ENCODE measurements at regions not wholly inside any gene's neighbourhood (a gene's known extent, or its start where the extent isn't known, plus 50 kb on each side); places are given as distances from the start of the nearest gene placed in this dataset.

DNA sequence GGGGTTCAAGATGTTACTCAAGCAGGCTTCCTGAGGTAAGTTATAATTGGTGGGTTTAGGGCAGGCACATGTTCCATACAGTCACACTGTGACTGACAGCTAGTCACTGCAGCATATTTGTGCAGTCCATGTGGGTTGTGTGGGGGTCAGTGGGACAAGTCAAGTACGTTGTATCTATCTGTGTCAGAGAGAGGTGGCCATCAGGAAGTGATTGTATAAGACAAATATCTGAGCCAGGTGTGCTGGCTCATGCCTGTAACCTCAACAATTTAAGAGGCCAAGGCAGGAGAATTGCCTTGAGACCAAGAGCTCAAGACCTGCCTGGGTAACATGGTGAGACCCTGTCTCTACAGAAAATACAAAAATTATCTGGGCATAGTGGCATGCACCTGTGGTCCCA lies 509.3 kb downstream of the CENPC start:
- TF ChIP-seq, protein P1, sequence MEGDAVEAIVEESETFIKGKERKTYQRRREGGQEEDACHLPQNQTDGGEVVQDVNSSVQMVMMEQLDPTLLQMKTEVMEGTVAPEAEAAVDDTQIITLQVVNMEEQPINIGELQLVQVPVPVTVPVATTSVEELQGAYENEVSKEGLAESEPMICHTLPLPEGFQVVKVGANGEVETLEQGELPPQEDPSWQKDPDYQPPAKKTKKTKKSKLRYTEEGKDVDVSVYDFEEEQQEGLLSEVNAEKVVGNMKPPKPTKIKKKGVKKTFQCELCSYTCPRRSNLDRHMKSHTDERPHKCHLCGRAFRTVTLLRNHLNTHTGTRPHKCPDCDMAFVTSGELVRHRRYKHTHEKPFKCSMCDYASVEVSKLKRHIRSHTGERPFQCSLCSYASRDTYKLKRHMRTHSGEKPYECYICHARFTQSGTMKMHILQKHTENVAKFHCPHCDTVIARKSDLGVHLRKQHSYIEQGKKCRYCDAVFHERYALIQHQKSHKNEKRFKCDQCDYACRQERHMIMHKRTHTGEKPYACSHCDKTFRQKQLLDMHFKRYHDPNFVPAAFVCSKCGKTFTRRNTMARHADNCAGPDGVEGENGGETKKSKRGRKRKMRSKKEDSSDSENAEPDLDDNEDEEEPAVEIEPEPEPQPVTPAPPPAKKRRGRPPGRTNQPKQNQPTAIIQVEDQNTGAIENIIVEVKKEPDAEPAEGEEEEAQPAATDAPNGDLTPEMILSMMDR (IDR thresholded peaks at IDR 0.05; ENCODE audit: low read length) = no peak
- no peak for TF ChIP-seq EZH2phosphoT487 (IDR thresholded peaks at IDR 0.05; ENCODE audit: low read length)

Data from MM.1S (cell line).